GM19463 (cell line): ENCODE measurements at regions not wholly inside any gene's neighbourhood (a gene's known extent, or its start where the extent isn't known, plus 50 kb on each side); places are given as distances from the start of the nearest gene placed in this dataset.

ENCODE experiments used
- ATAC-seq: cut with Tn5 transposase; IDR thresholded peaks from one replicate; pipeline ENCODE4 v1.9.1; 2021; ENCODE audit warnings: mild to moderate bottlenecking, moderate library complexity; ENCODE audit not compliant: unreplicated experiment

- ATAC-seq, result no peak
Measured at GRCh38 chr18:44518091-44518615, 162.5 kb upstream of the SETBP1 start.

DNA sequence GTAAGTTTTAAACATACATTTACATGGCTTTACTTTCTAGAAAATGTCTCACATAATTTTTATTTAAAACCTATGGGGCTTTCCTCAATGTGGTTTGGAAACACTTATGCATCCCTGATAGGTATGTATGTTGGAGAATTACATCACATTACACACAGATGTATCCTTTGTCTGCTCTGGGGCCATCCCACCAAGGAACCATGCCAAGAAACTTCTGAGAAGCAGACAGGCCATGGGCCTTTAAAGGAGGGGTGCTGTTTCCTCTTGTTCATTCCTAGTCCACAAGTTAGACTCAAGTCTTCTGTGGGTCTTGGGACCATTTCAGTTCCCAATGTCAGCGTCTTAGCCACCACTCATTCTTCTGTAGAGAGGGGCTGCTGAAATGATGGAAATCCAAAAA is 162.0 kb upstream of the SETBP1 start:
- ATAC-seq, result no peak

DNA sequence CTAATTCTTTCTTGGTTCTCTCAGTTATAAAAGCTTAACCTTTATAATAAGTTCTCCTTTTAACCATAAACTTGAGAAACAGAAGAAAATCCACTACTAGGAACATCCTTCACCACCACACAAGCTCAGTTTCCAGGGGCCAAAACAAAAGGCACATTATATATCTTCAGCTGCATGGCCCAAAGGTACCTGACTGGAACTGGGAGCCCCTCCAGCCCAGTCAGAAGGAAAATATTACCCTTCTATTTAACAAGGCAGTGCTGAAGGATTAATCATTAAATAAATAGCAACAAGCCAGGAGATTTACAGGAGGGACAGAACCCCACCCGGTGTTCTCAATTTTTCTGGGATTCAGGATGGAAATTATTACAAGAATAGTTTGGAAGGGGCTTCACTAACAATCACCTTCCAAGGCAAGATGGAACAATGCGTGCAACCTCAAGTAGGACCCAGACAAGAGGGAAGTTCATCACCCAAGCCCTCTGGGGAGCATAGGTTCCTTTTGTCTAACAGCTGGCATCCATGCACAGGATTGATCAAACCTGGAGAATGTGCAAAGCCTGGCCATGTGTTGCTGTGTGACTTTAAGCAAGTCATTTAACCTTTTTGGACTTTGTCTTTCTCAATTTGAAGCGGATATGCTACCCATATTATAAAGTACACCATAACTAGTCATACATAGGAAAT is 159.6 kb upstream of the SETBP1 start:
- ATAC-seq, result no peak

GRCh38 chr18:44521668-44522022 is 159.0 kb upstream of the SETBP1 start:
- no peak for ATAC-seq

- no peak for ATAC-seq
Measured at GRCh38 chr18:44526705-44527415, 153.8 kb upstream of the SETBP1 start.

DNA sequence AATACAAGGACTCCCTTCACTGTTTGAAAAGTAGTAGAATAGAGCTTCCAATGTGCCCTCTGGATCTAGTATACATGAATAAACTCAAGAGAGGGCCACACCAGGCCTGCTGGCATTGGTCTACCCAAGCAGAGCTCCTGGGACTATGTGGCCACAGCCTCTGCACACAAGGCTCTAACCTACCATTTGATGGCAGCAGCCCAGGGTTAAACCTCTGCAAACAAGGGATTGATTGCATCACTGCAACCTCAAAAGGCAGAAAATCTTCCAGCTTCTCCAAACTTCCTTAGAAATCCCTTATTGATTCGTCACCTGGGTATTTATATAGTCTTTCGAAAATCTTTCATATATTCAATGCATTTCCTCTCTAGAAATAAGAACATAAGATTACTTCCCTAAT is 147.6 kb upstream of the SETBP1 start:
- ATAC-seq, result no peak

DNA sequence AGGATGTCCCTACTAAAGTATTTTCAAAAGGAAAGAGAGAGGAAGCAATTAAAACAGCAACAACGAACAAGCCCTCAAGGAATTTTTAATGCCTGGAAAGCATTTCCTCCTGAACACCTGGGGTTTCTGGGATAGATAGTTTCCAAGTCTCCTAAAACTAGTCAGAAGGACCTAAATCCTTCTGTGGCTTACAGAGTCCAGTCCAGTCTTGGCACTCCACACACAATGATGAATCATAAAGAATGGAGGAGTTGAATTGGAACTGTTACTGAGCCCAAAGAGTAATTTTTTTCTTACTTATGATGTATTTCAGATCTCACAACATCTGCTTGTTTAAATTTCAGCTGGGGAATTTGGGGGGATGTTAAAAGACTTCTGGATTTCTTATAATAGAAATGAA is 144.6 kb upstream of the SETBP1 start:
- no peak for ATAC-seq

DNA sequence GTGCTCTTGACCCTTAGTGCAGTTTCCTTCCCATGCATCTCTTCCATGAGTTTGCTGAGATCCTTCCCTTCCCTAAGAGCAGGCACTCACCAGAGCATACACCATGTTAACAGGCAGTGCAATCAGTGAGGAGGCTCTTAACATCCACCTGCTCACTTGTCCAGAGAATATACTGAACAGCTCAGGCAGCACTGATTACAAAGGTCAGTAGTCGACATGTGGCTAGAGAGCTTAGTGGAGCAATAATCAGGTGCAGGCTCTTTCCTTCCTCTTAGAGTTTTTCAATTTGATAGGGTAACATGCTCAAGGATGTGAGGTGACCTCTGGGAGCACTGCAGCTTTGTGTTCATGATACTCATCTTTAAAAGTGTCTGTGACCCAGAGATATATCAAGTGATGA is 144.1 kb upstream of the SETBP1 start:
- no peak for ATAC-seq

DNA sequence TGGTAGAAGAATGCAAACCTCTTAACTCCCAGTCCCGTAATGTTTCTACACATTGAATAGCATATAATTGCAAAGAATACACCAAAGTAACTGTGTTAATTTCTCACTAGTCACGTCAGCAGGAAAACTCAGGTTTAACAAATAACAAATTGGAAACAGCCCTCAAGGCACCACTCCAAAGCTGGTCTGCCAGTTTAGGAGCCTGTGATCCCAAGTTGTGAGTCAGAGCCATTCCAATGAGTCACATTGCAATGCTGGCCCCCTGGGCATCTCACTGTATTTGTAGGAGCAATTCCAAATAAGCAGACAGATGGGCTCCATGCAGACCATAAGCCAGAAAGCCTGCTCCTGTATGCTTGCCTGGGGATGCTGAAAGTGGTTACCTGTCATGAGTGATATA is 143.2 kb upstream of the SETBP1 start:
- ATAC-seq, result no peak

GRCh38 chr18:44539926-44540325 is 140.8 kb upstream of the SETBP1 start:
- no peak for ATAC-seq

DNA sequence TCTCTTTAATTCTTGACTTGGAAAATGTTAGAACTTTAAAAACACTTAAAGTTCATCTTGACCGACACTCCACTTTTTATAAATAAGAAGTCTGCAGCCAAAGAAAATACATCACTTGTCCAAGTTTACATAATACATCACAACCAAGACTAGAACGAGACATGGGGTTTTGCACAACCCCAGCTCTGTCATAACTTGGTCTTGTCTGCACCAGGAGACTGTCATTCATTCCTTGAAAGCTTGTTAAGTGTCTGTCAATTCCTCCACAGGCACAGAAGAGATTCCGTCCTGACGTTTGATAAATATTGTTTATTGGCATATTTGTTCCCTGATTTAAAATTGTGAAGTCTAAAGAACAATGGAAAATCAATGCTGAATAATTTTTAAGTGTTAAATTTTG is 139.5 kb upstream of the SETBP1 start:
- ATAC-seq, result no peak

DNA sequence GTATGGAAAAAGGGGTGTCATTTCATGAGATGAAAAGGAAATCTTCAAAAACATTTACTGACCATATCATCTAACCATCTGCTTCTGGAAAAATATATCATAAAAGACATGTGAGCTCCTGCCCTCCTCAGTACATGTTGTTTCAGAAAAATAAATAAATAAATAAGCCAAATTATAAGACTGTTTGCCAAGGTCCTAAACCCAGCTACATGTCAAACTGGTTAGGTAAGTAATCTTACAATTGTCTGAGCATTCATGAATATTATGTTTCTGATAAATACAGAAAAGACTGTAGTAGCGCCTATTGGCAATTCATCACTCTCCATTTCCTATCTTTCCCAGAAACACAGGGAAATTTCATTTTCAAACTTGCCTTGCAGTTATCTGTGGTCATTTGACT is 138.9 kb upstream of the SETBP1 start:
- no peak for ATAC-seq

DNA sequence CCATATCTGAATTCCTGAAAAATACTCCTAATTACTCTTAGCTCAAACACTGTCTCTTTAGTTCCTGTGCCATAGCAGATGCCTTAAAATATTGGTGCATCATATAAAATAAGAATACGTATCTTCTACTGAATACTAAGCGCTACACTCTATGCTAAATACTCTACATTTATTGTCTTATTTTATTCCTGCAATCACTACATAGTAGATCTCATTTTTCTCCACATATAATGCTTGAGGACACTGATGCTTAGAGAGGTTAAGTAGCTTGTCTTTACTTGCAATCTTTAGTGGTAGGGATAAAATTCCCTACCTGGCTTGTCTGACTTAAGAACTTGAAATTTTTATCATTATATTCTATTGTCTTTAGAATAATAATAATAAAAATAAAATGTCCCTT is 137.3 kb upstream of the SETBP1 start:
- no peak for ATAC-seq

DNA sequence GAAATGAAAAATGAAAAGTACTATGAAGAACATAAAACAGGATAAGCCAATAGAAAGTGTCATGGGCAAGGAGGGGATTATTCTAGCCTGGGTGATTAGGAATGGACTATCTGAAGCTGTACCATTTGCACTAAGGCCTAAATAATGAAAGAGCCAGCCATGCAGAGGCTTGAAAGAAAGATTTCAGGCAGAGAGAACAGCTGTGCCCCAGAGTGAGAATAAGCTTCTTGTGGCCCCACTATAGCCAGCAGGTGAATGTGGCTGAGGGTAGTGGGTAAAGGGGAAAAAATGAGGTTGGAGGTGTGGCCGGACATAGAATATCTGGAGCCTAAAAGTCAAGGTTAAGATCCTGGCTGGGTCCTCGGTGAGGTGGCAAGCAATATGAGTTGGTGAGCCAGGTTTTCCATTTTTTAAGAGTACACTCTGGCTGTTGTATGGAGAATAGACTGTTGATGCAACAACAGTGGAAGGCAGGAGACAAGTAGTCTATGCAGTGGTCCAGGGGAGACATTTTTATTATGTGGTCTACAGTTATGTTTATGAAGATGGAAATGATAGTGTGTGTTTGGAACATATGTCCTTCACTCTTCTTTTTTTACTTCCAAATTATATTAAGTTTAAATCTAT is 135.2 kb upstream of the SETBP1 start:
- no peak for ATAC-seq

DNA sequence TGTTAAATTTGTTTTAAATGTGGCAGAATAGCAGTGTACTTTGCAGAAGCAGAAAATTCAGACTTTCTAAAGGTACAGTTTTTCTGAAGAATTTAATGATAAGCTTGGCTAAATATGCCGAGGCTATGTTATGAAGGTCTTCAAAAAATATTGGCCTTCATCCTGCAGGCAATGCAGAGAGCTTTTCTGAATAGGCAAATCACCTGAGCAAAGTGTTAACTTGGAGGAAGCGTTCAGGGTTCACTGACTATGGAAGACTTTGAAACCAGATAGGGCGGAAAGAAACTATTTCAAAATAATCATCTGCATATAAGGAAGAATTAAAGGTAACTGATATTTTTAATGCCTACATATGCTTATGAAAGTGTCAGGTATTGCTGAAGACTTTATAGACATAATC is 133.7 kb upstream of the SETBP1 start:
- no peak for ATAC-seq

- ATAC-seq, result no peak
Measured at GRCh38 chr18:44548291-44549221, 132.1 kb upstream of the SETBP1 start.

- ATAC-seq, result no peak
Measured at GRCh38 chr18:44552706-44553105, 128.0 kb upstream of the SETBP1 start.

- ATAC-seq, result no peak
Measured at GRCh38 chr18:44556296-44556695, 124.4 kb upstream of the SETBP1 start.

GRCh38 chr18:44557616-44558151 is 123.0 kb upstream of the SETBP1 start:
- ATAC-seq, result no peak

DNA sequence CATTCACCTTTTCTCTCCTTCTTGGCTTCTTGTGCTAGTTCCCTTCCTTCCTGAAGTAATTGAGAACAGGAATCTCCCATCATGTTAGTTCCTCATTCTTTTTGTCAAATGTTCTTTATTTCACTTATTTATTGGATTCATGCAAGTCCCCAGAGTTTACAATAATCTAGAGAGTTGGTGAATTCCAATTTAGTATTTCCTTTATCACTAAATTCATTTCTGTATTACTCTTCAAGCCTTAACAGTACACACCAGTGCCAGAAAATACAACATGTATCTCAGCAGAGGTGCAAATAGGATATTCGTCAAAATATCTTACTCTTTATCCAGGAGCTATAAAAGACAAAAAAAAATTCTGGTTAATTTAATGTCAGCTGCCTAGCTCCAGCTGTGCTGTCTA is 121.9 kb upstream of the SETBP1 start:
- ATAC-seq, result no peak

DNA sequence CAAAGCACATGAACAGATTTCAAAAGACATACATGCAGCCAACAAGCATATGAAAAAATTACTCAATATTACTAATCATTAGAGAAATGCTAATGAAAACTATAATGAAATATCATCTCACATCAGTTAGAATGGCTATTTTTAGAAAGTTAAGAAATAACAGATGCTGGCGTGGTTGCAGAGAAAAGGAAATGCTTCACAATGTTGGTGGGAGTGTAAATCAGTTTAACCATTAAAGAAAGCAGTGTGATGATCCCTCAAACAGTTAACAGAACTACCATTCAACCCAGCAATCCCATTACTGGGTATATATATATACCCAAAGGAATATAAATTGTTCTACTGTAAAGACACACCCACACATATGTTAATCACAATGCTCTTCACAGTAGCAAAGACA is 117.7 kb upstream of the SETBP1 start:
- no peak for ATAC-seq
